GM13977 (cell line): ENCODE measurements at regions not wholly inside any gene's neighbourhood (a gene's known extent, or its start where the extent isn't known, plus 50 kb on each side); places are given as distances from the start of the nearest gene placed in this dataset.
"Not testable (repeated sequence)": the region's sequence is repeated elsewhere in the genome, so short reads cannot be mapped to it uniquely, and the experiment has no call there.

Source experiments
- DNase-seq: peaks from one replicate; pipeline ENCODE4 v3.0.0; 2012; ENCODE audit warnings: low spot score
- in situ Hi-C: fragments of 300-500 bp; cut with MboI; formaldehyde crosslinking; loops from one replicate; pipeline ENCODE4 v1.12.0; 2022; ENCODE audit warnings: low sequenced_read_pairs, low pct_unique_long_range_greater_than_20kb, mixed read lengths, inconsistent platforms; ENCODE audit not compliant: unreplicated experiment
- TF ChIP-seq, protein P1 (sequence below): IDR thresholded peaks from 2 replicates; pipeline ENCODE4 v1.5.1; 2012; ENCODE audit warnings: mild to moderate bottlenecking, control low read depth; ENCODE audit not compliant: insufficient read depth; ENCODE audit errors: extremely low read depth, missing control alignments

DNA sequence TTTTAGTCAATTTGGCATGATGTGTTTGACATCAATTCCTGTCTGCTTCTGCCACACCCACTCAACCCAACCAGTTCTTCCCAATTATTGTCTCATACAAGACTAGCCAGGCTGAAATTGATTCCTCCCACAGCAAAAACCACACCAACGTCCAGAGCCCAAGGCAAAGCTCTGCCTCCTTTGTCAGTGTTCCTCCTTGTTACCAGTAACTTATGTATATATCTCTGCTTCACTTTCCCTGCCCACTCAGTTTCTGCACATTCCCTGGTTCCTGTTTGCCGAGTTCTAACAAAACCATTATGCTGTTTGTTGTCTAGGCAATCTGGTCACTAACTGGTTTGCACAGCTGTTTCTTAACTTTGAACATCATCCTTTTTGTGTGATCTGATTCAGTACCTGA lies 547.9 kb upstream of the PTCHD4 start:
- TF ChIP-seq, protein P1, sequence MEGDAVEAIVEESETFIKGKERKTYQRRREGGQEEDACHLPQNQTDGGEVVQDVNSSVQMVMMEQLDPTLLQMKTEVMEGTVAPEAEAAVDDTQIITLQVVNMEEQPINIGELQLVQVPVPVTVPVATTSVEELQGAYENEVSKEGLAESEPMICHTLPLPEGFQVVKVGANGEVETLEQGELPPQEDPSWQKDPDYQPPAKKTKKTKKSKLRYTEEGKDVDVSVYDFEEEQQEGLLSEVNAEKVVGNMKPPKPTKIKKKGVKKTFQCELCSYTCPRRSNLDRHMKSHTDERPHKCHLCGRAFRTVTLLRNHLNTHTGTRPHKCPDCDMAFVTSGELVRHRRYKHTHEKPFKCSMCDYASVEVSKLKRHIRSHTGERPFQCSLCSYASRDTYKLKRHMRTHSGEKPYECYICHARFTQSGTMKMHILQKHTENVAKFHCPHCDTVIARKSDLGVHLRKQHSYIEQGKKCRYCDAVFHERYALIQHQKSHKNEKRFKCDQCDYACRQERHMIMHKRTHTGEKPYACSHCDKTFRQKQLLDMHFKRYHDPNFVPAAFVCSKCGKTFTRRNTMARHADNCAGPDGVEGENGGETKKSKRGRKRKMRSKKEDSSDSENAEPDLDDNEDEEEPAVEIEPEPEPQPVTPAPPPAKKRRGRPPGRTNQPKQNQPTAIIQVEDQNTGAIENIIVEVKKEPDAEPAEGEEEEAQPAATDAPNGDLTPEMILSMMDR = no peak
- in situ Hi-C loops = no loop called here
- DNase-seq = no peak

DNA sequence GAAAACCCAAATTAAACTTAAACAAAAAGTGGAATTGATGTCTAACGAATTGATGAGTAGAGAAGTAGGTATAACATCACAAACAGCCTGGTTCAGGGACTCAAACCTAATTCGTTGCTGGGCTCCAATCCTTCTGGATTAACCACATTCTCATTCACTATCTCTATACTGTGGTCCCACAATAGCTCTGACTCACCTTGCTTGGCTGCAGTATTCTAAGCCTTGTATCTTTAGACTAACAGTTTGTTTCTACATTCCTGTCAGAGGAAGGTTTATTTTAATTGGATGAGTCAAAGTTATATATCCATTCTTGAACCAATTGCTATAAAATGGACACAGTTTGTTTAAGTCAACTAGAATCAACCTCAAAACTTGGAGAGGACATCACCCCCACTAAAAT lies 530.5 kb upstream of the PTCHD4 start:
- DNase-seq = no peak
- TF ChIP-seq, protein P1 = no peak
- in situ Hi-C loops = no loop called here

DNA sequence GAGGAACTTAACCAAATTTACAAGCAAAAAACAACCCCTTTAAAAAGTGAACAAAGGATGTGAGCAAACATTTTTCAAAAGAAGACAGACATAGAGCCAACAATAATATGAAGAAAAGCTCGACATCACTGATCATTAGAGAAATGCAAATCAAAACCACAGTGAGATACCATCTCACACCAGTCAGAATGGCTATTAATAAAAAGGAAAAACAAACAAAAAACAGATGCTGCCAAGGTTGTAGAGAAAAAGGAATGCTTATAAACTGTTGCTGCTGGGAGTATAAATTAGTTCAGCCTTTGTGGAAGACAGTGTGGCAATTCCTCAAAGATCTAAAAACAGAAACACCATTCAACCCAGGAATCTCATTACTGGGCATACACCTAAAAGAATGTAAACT lies 527.8 kb upstream of the PTCHD4 start:
- DNase-seq, in situ Hi-C loops: not testable (repeated sequence)

DNA sequence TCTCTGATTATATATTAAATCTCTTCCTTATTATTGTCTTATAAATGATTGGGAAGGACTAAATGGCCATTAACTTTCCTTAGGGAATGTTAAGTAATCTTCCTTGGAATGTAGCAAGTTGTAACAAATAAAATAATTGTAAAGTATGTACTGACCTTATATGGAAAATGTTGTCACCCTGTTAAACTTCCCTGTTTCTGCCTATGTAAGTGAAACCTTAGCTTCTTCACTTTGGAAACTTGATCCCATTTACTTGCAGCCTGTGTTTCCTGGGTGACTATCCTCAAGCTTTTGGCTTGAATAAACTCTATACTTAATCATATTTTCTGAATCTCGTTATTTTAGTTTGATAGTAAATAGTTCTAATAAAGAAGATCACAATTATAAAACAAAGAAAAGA lies 519.5 kb upstream of the PTCHD4 start:
- TF ChIP-seq, protein P1 = no peak
- DNase-seq = no peak
- in situ Hi-C loops = no loop called here

DNA sequence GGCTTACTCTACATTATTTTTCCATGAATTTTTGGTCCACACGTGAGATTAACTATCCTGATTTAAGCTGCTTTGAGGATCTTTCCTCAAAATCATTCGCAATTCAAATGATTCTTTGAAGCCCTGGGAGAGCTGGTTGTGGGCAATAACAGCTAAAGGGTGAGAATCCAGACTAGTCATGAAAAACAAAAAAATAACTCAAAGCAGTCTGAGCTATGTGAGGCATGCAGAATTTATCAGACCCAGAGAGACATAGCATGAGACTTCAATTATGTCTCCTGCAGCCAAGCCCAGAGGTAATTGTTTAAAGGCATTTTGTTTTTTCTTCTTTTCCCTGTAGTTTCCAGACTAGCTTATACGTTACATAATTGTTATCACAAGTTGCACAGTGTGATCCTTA lies 517.3 kb upstream of the PTCHD4 start:
- in situ Hi-C loops = no loop called here
- DNase-seq = no peak
- TF ChIP-seq, protein P1 = no peak

DNA sequence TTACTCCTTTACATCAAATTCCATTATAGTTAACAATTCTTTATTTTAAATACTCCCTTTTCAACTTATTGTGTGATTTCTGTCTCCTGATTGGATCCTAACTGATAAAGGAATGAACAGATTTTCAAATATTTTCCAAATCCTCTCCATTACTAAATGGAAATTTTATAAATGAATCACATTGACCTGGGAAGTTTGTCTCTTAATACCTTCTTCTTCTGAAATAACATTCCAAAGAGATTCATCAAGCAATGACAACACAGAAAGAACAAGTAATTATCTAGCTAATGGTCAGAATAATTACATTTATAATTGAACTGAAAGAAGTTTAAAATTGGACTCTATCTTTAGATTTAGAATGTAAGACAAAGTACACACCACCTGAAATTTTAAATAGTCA lies 515.4 kb upstream of the PTCHD4 start:
- TF ChIP-seq, protein P1 = no peak
- no peak for DNase-seq
- in situ Hi-C loops = no loop called here

DNA sequence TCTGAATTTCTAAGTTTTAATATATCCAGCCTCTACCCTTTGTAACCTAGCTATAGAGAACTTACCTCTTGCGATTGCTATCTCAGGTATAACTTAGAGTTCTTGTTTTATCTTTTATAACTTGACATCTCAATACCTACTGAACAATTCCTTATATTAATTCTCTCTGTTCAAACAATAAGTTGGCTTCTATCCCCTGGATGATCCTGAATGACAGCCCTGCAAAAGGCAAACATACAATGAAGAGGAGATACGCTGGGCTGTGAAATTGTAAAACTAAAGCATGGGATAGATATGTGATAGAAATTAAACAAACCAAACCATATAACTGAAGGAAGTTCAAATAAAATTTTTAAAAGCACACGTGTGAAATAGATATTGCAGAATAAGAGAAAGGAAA lies 513.6 kb upstream of the PTCHD4 start:
- TF ChIP-seq, protein P1 = no peak
- in situ Hi-C loops = no loop called here
- DNase-seq = no peak

DNA sequence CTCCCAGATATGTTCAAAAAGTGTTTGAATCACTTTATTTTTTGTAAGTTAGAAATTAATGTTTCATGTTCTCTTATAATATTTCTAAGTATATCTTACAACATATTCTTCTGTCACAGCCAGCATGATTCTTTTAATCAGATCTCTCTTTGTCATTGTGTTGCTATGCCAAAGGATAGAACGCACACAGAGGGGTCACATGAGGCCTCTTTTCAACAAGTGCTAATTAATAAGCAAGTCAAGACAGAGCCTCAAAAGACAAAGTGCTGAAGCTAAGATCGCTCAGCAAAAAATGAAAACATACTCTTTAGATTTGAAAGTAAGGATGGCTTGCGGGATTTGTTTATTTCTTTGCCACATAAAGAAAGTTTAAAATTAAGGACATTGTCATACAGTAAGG lies 508.8 kb upstream of the PTCHD4 start:
- TF ChIP-seq, protein P1 = no peak
- no peak for DNase-seq
- in situ Hi-C loops = no loop called here
